HL-60 (cell line): ENCODE measurements at regions not wholly inside any gene's neighbourhood (a gene's known extent, or its start where the extent isn't known, plus 50 kb on each side); places are given as distances from the start of the nearest gene placed in this dataset.
"Not testable (repeated sequence)": the region's sequence is repeated elsewhere in the genome, so short reads cannot be mapped to it uniquely, and the experiment has no call there.

Experiments
- DNase-seq, 2 experiments: peaks; one replicate each; pipeline ENCODE4 v3.0.0-alpha.2; 2010 to 2020; ENCODE audit warnings: low read depth in 1 of 2, low spot score in 1 of 2
- H3K27ac ChIP-seq: fragments of 250-450 bp; sonication (Bioruptor Pico); replicated peaks from 2 replicates; pipeline ENCODE4 v1.5.1; 2020; ENCODE audit warnings: mild to moderate bottlenecking, moderate library complexity
- H3K27me3 ChIP-seq: fragments of 250-450 bp; sonication (Bioruptor Pico); 2 replicates; pipeline ENCODE4 v1.5.1; 2021; ENCODE audit warnings: mild to moderate bottlenecking, moderate library complexity; ENCODE audit not compliant: insufficient read depth, poor library complexity, severe bottlenecking
- H3K4me3 ChIP-seq: replicated peaks from 2 replicates; pipeline ENCODE4 v1.5.1; 2011; ENCODE audit warnings: mild to moderate bottlenecking, control low read depth, low read length; ENCODE audit not compliant: insufficient read depth
- GABPA ChIP-seq: IDR thresholded peaks from 2 replicates; pipeline ENCODE4 v1.6.1; 2012; ENCODE audit warnings: low read depth
- POLR2AphosphoS5 ChIP-seq: IDR thresholded peaks from 2 replicates; pipeline ENCODE4 v1.6.1; 2012; ENCODE audit warnings: low read depth
- SPI1 ChIP-seq: IDR thresholded peaks from 2 replicates; pipeline ENCODE4 v1.6.1; 2012; ENCODE audit warnings: low read depth, mild to moderate bottlenecking, borderline replicate concordance
- TF ChIP-seq, protein P1 (sequence below): IDR thresholded peaks from 2 replicates; pipeline ENCODE4 v1.6.1; 2012; ENCODE audit warnings: low read depth; ENCODE audit not compliant: insufficient replicate concordance
- TF ChIP-seq, protein P2 (sequence below): IDR thresholded peaks from one replicate; pipeline ENCODE4 v1.5.1; 2011; ENCODE audit warnings: low read length, control low read depth, inconsistent platforms; ENCODE audit not compliant: insufficient read depth

DNA sequence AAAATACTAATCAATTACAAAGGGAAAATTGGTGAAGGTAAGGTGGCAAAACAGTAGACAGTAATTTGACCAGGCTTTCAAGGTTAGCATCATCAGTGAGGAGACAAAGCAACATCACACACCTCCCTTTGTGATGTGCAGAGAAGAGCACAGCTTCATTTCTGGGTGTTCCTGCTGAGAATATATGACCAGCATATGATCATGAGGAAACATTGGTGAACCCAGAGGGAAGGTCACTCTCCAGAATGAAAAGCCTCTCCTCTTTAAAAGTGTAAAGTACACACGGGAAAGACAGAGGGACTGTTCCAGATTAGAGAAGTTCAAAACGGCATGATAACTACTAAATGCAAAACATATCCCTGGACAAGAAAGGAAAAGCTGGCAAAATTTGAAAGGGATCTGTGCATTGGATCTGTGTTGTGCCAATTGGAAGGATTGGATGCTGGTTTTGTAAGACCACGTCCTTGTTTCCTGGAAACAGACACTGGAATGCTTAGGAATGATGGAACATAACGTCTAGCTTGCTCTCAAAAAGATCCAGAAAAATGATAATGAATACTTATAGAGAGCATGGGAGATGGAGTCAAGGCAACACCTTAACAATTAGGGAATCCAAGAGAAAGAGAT, 80.6 kb upstream of the MITF start:
- Histone ChIP-seq H3K4me3 (no peak overlapping the region), H3K27me3 (no peaks in the 10 kb centered on the region), H3K27ac (no peak overlapping the region)
- DNase-seq, result no peak
- no peak for TF ChIP-seq SPI1
- no peak for TF ChIP-seq GABPA
- TF ChIP-seq, protein P1, sequence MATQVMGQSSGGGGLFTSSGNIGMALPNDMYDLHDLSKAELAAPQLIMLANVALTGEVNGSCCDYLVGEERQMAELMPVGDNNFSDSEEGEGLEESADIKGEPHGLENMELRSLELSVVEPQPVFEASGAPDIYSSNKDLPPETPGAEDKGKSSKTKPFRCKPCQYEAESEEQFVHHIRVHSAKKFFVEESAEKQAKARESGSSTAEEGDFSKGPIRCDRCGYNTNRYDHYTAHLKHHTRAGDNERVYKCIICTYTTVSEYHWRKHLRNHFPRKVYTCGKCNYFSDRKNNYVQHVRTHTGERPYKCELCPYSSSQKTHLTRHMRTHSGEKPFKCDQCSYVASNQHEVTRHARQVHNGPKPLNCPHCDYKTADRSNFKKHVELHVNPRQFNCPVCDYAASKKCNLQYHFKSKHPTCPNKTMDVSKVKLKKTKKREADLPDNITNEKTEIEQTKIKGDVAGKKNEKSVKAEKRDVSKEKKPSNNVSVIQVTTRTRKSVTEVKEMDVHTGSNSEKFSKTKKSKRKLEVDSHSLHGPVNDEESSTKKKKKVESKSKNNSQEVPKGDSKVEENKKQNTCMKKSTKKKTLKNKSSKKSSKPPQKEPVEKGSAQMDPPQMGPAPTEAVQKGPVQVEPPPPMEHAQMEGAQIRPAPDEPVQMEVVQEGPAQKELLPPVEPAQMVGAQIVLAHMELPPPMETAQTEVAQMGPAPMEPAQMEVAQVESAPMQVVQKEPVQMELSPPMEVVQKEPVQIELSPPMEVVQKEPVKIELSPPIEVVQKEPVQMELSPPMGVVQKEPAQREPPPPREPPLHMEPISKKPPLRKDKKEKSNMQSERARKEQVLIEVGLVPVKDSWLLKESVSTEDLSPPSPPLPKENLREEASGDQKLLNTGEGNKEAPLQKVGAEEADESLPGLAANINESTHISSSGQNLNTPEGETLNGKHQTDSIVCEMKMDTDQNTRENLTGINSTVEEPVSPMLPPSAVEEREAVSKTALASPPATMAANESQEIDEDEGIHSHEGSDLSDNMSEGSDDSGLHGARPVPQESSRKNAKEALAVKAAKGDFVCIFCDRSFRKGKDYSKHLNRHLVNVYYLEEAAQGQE, result no peak
- TF ChIP-seq POLR2AphosphoS5, result no peak
- TF ChIP-seq, protein P2, sequence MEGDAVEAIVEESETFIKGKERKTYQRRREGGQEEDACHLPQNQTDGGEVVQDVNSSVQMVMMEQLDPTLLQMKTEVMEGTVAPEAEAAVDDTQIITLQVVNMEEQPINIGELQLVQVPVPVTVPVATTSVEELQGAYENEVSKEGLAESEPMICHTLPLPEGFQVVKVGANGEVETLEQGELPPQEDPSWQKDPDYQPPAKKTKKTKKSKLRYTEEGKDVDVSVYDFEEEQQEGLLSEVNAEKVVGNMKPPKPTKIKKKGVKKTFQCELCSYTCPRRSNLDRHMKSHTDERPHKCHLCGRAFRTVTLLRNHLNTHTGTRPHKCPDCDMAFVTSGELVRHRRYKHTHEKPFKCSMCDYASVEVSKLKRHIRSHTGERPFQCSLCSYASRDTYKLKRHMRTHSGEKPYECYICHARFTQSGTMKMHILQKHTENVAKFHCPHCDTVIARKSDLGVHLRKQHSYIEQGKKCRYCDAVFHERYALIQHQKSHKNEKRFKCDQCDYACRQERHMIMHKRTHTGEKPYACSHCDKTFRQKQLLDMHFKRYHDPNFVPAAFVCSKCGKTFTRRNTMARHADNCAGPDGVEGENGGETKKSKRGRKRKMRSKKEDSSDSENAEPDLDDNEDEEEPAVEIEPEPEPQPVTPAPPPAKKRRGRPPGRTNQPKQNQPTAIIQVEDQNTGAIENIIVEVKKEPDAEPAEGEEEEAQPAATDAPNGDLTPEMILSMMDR, result no peak

DNA sequence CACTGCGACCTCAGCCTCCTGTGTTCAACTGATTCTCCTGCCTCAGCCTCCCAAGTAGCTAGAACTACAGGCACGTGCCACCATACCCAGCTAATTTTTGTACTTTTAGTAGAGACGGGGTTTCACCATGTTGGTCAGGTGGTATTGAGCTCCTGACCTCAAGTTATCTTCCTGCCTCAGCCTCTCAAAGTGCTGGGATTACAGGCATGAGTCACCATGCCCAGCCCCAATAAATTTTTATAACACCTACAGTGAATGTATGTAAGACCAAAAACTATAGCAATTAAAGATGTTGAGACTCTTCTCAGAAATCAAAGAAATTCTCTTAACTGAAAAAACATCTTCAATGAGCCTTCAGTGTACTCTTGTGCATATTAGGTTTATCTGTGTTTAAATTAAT, 82.2 kb upstream of the MITF start:
- not testable (repeated sequence) for H3K27ac ChIP-seq, H3K4me3 ChIP-seq, DNase-seq, H3K27me3 ChIP-seq

DNA sequence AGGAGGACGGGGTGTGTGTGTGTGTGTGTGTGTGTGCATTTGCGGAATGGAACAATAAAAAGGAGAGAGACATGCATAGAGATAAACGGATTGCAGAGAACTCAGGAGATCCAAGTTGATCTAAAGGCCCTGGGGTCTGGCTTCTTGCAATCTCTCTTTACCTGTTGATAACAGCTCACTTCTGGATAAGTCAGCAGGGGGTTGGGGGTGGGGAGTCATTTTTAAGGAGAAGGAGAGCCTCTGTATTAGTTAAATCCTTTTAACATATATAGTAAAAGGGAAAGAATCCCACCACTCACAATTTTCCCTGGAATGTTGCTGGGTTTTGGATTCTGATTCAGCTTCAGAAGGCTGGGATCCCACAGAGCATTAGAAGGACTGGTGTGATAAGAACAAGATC, 87.5 kb upstream of the MITF start:
- H3K27ac ChIP-seq, result no peak overlapping the region
- H3K4me3 ChIP-seq, result no peak overlapping the region
- no peak for DNase-seq
- no peaks in the 10 kb centered on the region for H3K27me3 ChIP-seq
- TF ChIP-seq, protein P1, result no peak
- TF ChIP-seq, protein P2, result no peak
- TF ChIP-seq POLR2AphosphoS5, result no peak
- no peak for TF ChIP-seq SPI1
- TF ChIP-seq GABPA, result no peak

DNA sequence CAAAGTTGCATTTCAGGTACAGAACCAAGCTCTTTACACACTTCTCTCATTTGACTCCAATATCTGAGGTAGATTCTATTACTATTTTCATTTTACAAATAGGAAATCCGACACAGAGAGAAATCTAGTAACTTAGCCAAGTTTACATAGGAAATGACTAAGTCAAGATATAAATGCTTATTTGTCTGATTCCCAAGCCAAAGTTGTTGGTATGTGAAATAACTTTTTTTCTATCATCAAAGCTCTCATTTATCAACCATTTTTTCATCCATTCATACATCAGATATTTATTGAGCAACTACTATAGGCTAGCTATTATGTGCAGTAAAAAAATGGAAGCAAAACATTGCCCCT, 89.2 kb upstream of the MITF start:
- H3K27ac ChIP-seq, result no peak overlapping the region
- H3K4me3 ChIP-seq, result no peak overlapping the region
- no peak for DNase-seq
- TF ChIP-seq SPI1 (no peak), POLR2AphosphoS5 (no peak), GABPA (no peak)
- TF ChIP-seq, protein P2, result no peak
- TF ChIP-seq, protein P1, result no peak
- no peaks in the 10 kb centered on the region for H3K27me3 ChIP-seq
